Neural progenitor cell (in vitro differentiated cells): ENCODE measurements at regions not wholly inside any gene's neighbourhood (a gene's known extent, or its start where the extent isn't known, plus 50 kb on each side); places are given as distances from the start of the nearest gene placed in this dataset.

Source experiments
- DNase-seq: peaks from one replicate; pipeline ENCODE4 v3.0.0-alpha.2; 2016; ENCODE audit warnings: low spot score
- H2AFZ ChIP-seq: fragments of 200-600 bp; sonication (generic); replicated peaks from 2 replicates; pipeline ENCODE4 v1.6.1; 2016; ENCODE audit warnings: antibody characterized with exemption
- H3F3A ChIP-seq: fragments of 200-600 bp; sonication (generic); 2 replicates; pipeline ENCODE4 v1.6.1; 2016; ENCODE audit warnings: antibody characterized with exemption, low read depth
- H3K27ac ChIP-seq: fragments of 200-600 bp; sonication (generic); 2 replicates; pipeline ENCODE4 v1.5.1; 2016; ENCODE audit warnings: mild to moderate bottlenecking
- H3K27me3 ChIP-seq: fragments of 200-600 bp; sonication (generic); 2 replicates; pipeline ENCODE4 v1.6.1; 2016; ENCODE audit warnings: mild to moderate bottlenecking, moderate library complexity
- H3K36me3 ChIP-seq: fragments of 200-600 bp; sonication (generic); 2 replicates; pipeline ENCODE4 v1.5.1; 2016
- H3K4me1 ChIP-seq: fragments of 200-600 bp; sonication (generic); 2 replicates; pipeline ENCODE4 v1.6.1; 2016; ENCODE audit warnings: mixed run types
- H3K4me2 ChIP-seq: fragments of 200-600 bp; sonication (generic); 2 replicates; pipeline ENCODE4 v1.6.1; 2016
- H3K4me3 ChIP-seq: fragments of 200-600 bp; sonication (generic); 2 replicates; pipeline ENCODE4 v1.5.1; 2016
- H3K79me2 ChIP-seq: fragments of 200-600 bp; sonication (generic); 2 replicates; pipeline ENCODE4 v1.6.1; 2016; ENCODE audit warnings: low read depth
- H3K9ac ChIP-seq: fragments of 200-600 bp; sonication (generic); 2 replicates; pipeline ENCODE4 v1.6.1; 2016
- H3K9me3 ChIP-seq: fragments of 200-600 bp; sonication (generic); 2 replicates; pipeline ENCODE4 v1.5.1; 2016; ENCODE audit warnings: low read depth
- H4K20me1 ChIP-seq: fragments of 200-600 bp; sonication (generic); 2 replicates; pipeline ENCODE4 v1.6.1; 2016; ENCODE audit warnings: low read depth
- H3K27ac Mint-ChIP-seq: 3 replicates; pipeline ENCODE4 v1.8.0; 2021; ENCODE audit warnings: mixed read lengths
- H3K27me3 Mint-ChIP-seq: 2 replicates; pipeline ENCODE4 v1.8.0; 2022; ENCODE audit warnings: low read depth, mild to moderate bottlenecking, inconsistent platforms, moderate library complexity, mixed read lengths; ENCODE audit not compliant: insufficient read depth
- H3K36me3 Mint-ChIP-seq: 3 replicates; pipeline ENCODE4 v1.8.0; 2021; ENCODE audit warnings: mixed read lengths
- H3K4me1 Mint-ChIP-seq: 3 replicates; pipeline ENCODE4 v1.8.0; 2021; ENCODE audit warnings: mixed read lengths
- H3K4me3 Mint-ChIP-seq: 3 replicates; pipeline ENCODE4 v1.8.0; 2021; ENCODE audit warnings: mild to moderate bottlenecking, moderate library complexity, mixed read lengths
- H3K9me3 Mint-ChIP-seq: 3 replicates; pipeline ENCODE4 v1.8.0; 2020; ENCODE audit warnings: mixed read lengths
- EZH2 ChIP-seq: fragments of 200-600 bp; sonication (generic); IDR thresholded peaks from 2 replicates; pipeline ENCODE4 v1.6.1; 2017; ENCODE audit warnings: antibody characterized with exemption, mild to moderate bottlenecking, moderate library complexity
- EZH2phosphoT487 ChIP-seq: fragments of 200-600 bp; sonication (generic); IDR thresholded peaks from 2 replicates; pipeline ENCODE4 v1.6.1; 2017; ENCODE audit warnings: antibody characterized with exemption
- TF ChIP-seq, protein P1 (sequence below): fragments of 200-600 bp; sonication (generic); IDR thresholded peaks from 2 replicates; pipeline ENCODE4 v1.5.1; 2017; ENCODE audit warnings: antibody characterized with exemption, mild to moderate bottlenecking

DNA sequence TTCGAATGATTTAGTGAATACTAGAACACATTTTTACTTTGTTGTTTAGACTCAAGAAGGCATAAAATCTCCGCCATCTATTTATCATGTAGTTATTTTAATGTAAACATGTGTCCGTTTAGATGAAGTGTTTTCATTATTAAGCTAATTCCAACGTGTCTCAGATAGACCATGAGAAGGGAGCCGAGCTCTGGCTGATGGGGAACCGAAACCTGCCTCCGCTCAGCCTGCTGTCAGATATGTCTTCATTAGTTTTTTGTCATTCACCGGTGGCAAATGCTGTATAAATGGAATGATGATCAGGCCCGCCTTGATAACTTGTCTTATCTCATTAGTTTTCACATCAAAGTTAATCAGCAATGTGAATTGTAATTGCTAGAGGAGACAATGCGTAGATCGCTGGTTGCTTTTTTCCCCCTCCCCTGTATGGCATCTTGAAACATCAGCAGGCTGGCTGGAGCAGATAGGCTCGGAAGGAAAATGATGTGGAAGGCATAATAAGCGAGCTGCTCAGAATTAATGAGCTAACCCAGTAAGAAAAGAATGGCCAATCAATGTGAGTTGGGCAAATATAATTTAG, 136.4 kb downstream of the LINC00237 start:
- H3K27me3 ChIP-seq = no peaks in the 10 kb centered on the region
- H4K20me1 ChIP-seq = no peaks in the 10 kb centered on the region
- H3K4me3 ChIP-seq = no peak overlapping the region
- peaks cover 4% of the 10 kb centered on the region for H3K27me3 Mint-ChIP-seq
- no peaks in the 10 kb centered on the region for H3K9me3 ChIP-seq
- H3K4me3 Mint-ChIP-seq = no peak overlapping the region
- H2AFZ ChIP-seq = no peak overlapping the region
- H3K79me2 ChIP-seq = no peaks in the 10 kb centered on the region
- no peak overlapping the region for H3K4me2 ChIP-seq
- H3K27ac ChIP-seq = no peak overlapping the region
- no peak overlapping the region for H3K27ac Mint-ChIP-seq
- DNase-seq = no peak
- H3K36me3 ChIP-seq = no peaks in the 10 kb centered on the region
- H3K36me3 Mint-ChIP-seq = no peaks in the 10 kb centered on the region
- H3K9ac ChIP-seq = no peak overlapping the region
- no peaks in the 10 kb centered on the region for H3F3A ChIP-seq
- H3K4me1 ChIP-seq = no peaks in the 10 kb centered on the region
- H3K4me1 Mint-ChIP-seq = peaks cover 8% of the 10 kb centered on the region
- H3K9me3 Mint-ChIP-seq = no peaks in the 10 kb centered on the region
- TF ChIP-seq EZH2 (no peak), EZH2phosphoT487 (no peak)
- TF ChIP-seq, protein P1, sequence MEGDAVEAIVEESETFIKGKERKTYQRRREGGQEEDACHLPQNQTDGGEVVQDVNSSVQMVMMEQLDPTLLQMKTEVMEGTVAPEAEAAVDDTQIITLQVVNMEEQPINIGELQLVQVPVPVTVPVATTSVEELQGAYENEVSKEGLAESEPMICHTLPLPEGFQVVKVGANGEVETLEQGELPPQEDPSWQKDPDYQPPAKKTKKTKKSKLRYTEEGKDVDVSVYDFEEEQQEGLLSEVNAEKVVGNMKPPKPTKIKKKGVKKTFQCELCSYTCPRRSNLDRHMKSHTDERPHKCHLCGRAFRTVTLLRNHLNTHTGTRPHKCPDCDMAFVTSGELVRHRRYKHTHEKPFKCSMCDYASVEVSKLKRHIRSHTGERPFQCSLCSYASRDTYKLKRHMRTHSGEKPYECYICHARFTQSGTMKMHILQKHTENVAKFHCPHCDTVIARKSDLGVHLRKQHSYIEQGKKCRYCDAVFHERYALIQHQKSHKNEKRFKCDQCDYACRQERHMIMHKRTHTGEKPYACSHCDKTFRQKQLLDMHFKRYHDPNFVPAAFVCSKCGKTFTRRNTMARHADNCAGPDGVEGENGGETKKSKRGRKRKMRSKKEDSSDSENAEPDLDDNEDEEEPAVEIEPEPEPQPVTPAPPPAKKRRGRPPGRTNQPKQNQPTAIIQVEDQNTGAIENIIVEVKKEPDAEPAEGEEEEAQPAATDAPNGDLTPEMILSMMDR = no peak

DNA sequence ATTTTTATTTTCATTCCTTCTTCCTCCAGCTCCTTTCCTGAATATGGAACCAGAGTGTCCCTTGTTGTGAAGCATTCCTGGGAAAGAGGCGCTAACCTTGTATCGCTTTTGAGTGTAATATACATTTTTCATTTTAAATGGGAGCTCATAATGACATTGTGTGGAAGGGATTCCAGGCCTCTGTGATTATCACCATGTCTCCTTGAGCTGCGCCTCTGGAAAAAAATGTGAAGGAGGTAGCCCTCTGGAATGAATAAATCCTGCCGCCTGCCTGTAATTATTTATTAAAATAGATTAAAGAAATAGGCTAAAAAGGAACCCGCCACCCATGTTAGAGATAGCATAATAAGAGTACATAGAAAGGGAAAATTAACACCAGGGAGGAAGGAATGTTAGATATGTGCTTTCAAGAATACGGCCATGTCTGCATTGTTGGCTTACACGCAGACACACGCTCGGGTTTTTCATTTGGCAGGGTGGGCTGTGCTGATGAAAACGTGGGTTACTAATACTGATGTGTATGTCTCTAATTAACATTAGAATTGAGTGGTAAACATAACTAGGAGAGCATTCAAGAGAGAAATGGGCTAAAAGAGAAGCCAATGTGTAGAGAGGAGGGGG, 138.5 kb downstream of the LINC00237 start:
- Mint-ChIP-seq H3K4me1 (peaks cover 2% of the 10 kb centered on the region), H3K4me3 (no peak overlapping the region), H3K27me3 (peaks cover 4% of the 10 kb centered on the region), H3K9me3 (no peaks in the 10 kb centered on the region), H3K36me3 (no peaks in the 10 kb centered on the region), H3K27ac (peak overlapping the region; percentile 43)
- no peaks in the 10 kb centered on the region for H3K4me1 ChIP-seq
- no peak for TF ChIP-seq EZH2
- TF ChIP-seq EZH2phosphoT487 = no peak
- TF ChIP-seq, protein P1 = no peak
- no peak overlapping the region for H3K4me2 ChIP-seq
- H3F3A ChIP-seq = no peaks in the 10 kb centered on the region
- no peak overlapping the region for H3K9ac ChIP-seq
- no peaks in the 10 kb centered on the region for H3K9me3 ChIP-seq
- no peaks in the 10 kb centered on the region for H3K79me2 ChIP-seq
- H4K20me1 ChIP-seq = no peaks in the 10 kb centered on the region
- no peak overlapping the region for H3K27ac ChIP-seq
- no peak overlapping the region for H3K4me3 ChIP-seq
- H3K36me3 ChIP-seq = no peaks in the 10 kb centered on the region
- DNase-seq = no peak
- H3K27me3 ChIP-seq = no peaks in the 10 kb centered on the region
- H2AFZ ChIP-seq = peak overlapping the region; percentile 47

DNA sequence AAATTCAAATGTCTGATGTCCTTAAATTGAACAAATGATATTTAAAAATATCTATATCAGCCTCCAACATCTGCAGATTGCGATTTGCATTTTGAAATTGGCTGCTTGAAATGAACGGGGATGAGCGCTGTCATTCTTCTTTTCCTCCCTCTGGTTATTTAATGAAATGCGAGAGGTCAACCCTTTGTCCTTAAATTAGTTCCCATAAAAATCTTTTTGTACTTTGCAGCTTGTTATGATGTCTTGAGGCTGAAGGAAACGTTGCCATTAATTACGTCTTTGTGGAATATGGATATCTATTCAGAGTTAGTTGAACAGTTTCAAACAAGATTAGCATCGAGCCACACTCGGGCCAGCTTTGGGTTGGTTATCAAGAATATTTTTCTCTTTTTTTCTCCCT, 140.0 kb downstream of the LINC00237 start:
- Mint-ChIP-seq H3K27me3 (peaks cover 5% of the 10 kb centered on the region), H3K9me3 (peaks cover 4% of the 10 kb centered on the region), H3K4me3 (no peak overlapping the region), H3K36me3 (no peaks in the 10 kb centered on the region), H3K4me1 (peaks cover 2% of the 10 kb centered on the region), H3K27ac (no peak overlapping the region)
- no peaks in the 10 kb centered on the region for H3F3A ChIP-seq
- no peaks in the 10 kb centered on the region for H3K36me3 ChIP-seq
- no peaks in the 10 kb centered on the region for H4K20me1 ChIP-seq
- no peak overlapping the region for H3K9ac ChIP-seq
- no peaks in the 10 kb centered on the region for H3K27me3 ChIP-seq
- no peak overlapping the region for H3K27ac ChIP-seq
- no peaks in the 10 kb centered on the region for H3K4me1 ChIP-seq
- no peak overlapping the region for H3K4me2 ChIP-seq
- no peak overlapping the region for H3K4me3 ChIP-seq
- H2AFZ ChIP-seq = no peak overlapping the region
- H3K9me3 ChIP-seq = no peaks in the 10 kb centered on the region
- DNase-seq = no peak
- H3K79me2 ChIP-seq = no peaks in the 10 kb centered on the region
- TF ChIP-seq EZH2phosphoT487 (no peak), EZH2 (no peak)
- TF ChIP-seq, protein P1 = no peak
